ENCODE measurements at regions not wholly inside any gene's neighbourhood (a gene's known extent, or its start where the extent isn't known, plus 50 kb on each side); places are given as distances from the start of the nearest gene placed in this dataset.

DNA sequence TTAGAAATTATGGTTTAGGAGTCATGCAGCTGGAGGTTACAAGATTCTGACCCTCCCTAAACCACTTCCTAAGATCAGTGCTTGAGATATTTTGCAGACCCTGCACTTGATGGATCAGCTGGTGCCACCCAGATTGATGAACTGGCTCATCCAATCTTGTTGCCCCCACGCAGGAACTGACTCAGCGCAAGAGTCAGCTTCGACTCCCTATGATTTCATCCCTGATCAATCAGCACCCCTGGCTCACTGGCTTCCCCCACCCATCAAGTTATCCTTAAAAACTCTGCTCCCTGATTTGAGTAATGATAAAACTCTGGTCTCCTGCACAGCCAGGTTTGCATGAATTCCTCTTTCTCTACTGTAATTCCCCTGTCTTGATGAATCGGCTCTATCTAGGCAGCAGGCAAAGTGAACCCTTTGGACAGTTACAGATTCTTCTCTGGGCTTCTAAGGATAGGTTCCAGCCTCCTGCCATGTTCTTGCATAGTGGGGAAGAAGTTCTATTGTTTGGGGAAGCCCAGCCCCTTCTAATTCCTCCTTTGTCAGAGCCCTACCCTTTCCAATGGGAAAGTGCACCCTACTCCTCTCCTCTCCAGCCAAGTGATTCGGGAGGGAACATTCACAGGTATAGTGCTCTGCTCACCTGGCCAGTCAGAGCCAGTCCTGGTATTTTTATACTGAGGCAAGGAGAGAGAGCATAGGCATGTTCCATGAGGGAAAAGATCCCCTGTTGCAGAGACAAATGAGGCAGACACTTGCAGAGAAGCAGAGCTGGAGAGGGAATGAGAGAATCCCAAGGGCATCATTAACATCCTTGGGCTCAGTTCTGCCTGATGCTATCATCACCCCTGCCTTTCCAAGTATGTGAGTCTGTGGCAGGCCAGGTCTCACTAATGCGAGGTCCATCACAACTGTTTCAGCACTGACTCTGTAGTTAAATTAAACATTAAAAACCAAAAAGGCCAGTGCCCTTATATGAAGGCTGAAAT lies 224.4 kb upstream of the GALNT17 start:
- DNase-seq (ENCODE audit: low read depth in 2 of 2) = no peak
- no peak overlapping the region for H3K4me3 ChIP-seq (replicated peaks in 1 of 2; ENCODE audit: low read depth in 2 of 2, low read length in 2 of 2)
- TF ChIP-seq CTCF (IDR thresholded peaks at IDR 0.05; ENCODE audit: low read depth, low read length) = no peak

DNA sequence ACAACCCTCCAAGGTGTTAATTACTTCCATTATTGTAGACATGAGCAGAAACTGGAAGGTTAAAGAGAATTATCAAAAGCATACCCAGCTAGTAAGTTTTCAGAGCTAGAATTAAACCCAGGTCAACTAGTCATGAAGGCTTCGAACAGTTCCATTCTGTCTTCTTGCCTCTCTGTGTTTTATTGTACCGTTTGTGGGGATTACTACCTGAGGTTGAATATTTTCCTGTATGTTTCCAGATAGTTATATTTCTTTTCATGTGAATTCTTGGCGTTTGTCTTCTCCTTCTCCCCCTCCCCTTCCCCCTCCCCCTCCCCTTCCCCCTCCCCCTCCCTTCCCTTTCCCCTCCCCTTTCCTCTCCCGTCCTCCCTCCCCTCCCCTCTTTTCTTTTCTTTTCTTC lies 218.0 kb upstream of the GALNT17 start:
- H3K4me3 ChIP-seq (replicated peaks in 1 of 2; ENCODE audit: low read depth in 2 of 2, low read length in 2 of 2) = no peak overlapping the region
- DNase-seq (ENCODE audit: low read depth in 2 of 2) = no peak
- no peak for TF ChIP-seq CTCF (IDR thresholded peaks at IDR 0.05; ENCODE audit: low read depth, low read length)

GRCh38 chr7:70915067-70915466 lies 216.9 kb upstream of the GALNT17 start:
- DNase-seq (ENCODE audit: low read depth in 2 of 2) = no peak
- H3K4me3 ChIP-seq (replicated peaks in 1 of 2; ENCODE audit: low read depth in 2 of 2, low read length in 2 of 2) = no peak overlapping the region
- TF ChIP-seq CTCF (IDR thresholded peaks at IDR 0.05; ENCODE audit: low read depth, low read length) = no peak

GRCh38 chr7:70919481-70920073 lies 212.4 kb upstream of the GALNT17 start:
- no peak for DNase-seq (ENCODE audit: low read depth in 2 of 2)
- H3K4me3 ChIP-seq (replicated peaks in 1 of 2; ENCODE audit: low read depth in 2 of 2, low read length in 2 of 2) = no peak overlapping the region
- no peak for TF ChIP-seq CTCF (IDR thresholded peaks at IDR 0.05; ENCODE audit: low read depth, low read length)

DNA sequence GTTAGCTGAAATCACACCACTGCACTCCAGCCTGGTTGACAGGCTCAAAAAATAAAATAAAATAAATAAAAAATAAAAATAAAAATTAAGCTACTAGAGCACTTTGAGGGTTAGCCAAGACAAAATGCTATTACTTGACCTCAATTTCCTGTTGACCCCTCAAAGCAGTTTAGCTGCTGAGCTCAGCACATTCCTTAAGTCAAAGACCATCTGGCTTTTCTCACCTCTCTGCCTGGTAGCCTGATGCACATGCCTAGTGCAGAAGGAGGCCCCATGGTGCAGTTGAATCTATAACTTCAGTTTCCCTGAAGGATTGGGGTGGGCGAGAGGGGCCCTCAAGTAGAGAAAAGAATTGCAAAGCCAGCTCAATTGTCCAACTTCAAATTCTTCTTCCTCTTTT lies 211.1 kb upstream of the GALNT17 start:
- TF ChIP-seq CTCF (IDR thresholded peaks at IDR 0.05; ENCODE audit: low read depth, low read length) = no peak
- DNase-seq (ENCODE audit: low read depth in 2 of 2) = peak in 1 of 2 donors; percentile 3
- H3K4me3 ChIP-seq (replicated peaks in 1 of 2; ENCODE audit: low read depth in 2 of 2, low read length in 2 of 2) = no peak overlapping the region

DNA sequence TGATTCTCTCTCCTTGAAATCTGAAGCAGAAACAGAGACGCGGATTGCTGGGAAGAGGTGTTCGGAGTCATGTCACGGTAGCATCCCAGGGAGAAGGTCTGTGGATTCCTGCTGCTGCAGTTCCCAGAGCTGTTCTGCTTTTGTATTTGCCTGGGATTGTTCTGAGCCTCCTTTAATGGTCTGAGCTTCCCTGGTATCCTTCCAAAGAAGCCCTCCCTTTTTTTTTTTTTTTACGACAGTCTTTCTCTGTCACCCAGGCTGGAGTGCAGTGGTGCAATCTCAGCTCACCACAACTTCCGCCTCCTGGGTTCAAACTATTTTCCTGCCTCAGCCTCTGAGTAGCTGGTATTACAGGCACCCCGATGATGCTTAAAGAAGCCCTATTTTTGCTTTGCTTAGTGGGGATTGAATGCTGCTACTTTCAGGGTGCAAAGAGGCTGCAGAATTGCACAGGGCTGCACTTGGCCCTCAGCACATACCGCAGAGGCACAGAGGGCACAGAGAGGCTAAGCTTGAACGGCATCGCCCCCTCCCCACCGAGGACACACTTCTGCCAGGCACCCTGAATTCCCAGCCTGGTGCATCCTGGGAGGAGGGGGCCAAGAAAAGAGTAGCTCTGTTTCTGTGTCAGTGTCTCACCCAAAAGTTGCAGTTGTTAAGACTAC lies 208.6 kb upstream of the GALNT17 start:
- no peak for DNase-seq (ENCODE audit: low read depth in 2 of 2)
- no peak for TF ChIP-seq CTCF (IDR thresholded peaks at IDR 0.05; ENCODE audit: low read depth, low read length)
- H3K4me3 ChIP-seq (replicated peaks in 1 of 2; ENCODE audit: low read depth in 2 of 2, low read length in 2 of 2) = no peak overlapping the region

Data from cardiac fibroblast (primary cell).